ENCODE measurements at regions not wholly inside any gene's neighbourhood (a gene's known extent, or its start where the extent isn't known, plus 50 kb on each side); places are given as distances from the start of the nearest gene placed in this dataset.

- Histone ChIP-seq H3K4me2 (replicated peaks; ENCODE audit: low read depth, low read length, poor library complexity, severe bottlenecking) (no peak overlapping the region), H3K4me1 (ENCODE audit: control insufficient read depth in 2 of 2, insufficient read depth in 2 of 2, low read length in 2 of 2) (no peaks in the 10 kb centered on the region), H2AFZ (ENCODE audit: insufficient read depth, low read depth, low read length, poor library complexity, severe bottlenecking) (no peak overlapping the region), H3K9ac (ENCODE audit: low read length) (no peak overlapping the region), H3K27me3 (replicated peaks in 1 of 4; ENCODE audit: control extremely low read depth in 1 of 4, control insufficient read depth in 3 of 4, insufficient read depth in 4 of 4, low read length in 3 of 4) (no peaks in the 10 kb centered on the region), H4K20me1 (ENCODE audit: control insufficient read depth, insufficient read depth, low read length, poor library complexity, severe bottlenecking) (no peaks in the 10 kb centered on the region), H3K36me3 (replicated peaks in 1 of 2; ENCODE audit: control extremely low read depth in 1 of 2, control insufficient read depth in 1 of 2, extremely low read depth in 1 of 2, insufficient read depth in 2 of 2, low read length in 1 of 2) (no peaks in the 10 kb centered on the region), H3K79me2 (ENCODE audit: control insufficient read depth, insufficient read depth, low read length) (no peaks in the 10 kb centered on the region), H3K27ac (ENCODE audit: low read length in 2 of 2) (no peak overlapping the region), H3K9me3 (ENCODE audit: control extremely low read depth in 1 of 3, control insufficient read depth in 2 of 3, insufficient read depth in 1 of 3, low read length in 2 of 3) (no peaks in the 10 kb centered on the region), H3K4me3 (ENCODE audit: control extremely low read depth in 1 of 5, extremely low read depth in 1 of 5, insufficient read depth in 1 of 5, low read depth in 2 of 5, low read length in 4 of 5) (no peak overlapping the region)
- ChIA-PET CTCF (no interaction called here), POLR2A (no interaction called here)
- no peaks in the 10 kb centered on the region for H3K27me3 Mint-ChIP-seq
- no peak overlapping the region for H3K27ac Mint-ChIP-seq
- intact Hi-C loops (cut with micrococcal nuclease), result no loop called here
- TF ChIP-seq CTCF (IDR thresholded peaks at IDR 0.05) (no peak), EZH2 (IDR thresholded peaks at IDR 0.05; ENCODE audit: borderline replicate concordance, insufficient read depth, low read depth, low read length, poor library complexity, severe bottlenecking) (no peak)
- no peaks in the 10 kb centered on the region for H3K9me3 Mint-ChIP-seq (ENCODE audit: insufficient read depth)
- no peak for DNase-seq
- no peak overlapping the region for H3K4me3 Mint-ChIP-seq
- no peak for ATAC-seq (ENCODE audit: low read depth)
- no peaks in the 10 kb centered on the region for H3K4me1 Mint-ChIP-seq
These were observed 192.6 kb downstream of the ARL6IP6 start for GRCh38 chr2:152910970-152911369.

DNA sequence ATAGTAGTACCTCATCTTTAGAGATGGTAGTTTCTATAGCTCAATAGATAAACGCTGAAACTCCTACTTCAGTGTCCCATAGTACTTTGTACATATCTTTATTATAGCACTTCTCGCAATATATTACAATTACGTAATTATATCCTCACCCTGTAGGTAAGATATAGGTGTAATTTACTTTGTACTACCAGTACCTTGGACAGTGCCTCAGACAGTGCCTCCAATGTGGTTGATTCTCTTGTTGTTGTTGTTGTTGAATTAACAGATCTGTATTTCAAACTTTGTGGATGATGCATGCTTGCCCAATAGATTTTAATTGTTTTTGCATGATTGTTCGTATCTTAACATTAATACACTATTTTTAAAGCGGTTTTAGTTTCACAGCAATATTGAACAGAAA is 188.6 kb downstream of the ARL6IP6 start:
- ATAC-seq (ENCODE audit: low read depth) (no peak), DNase-seq (no peak)
- H3K4me1 Mint-ChIP-seq, result no peaks in the 10 kb centered on the region
- Histone ChIP-seq H3K27me3 (replicated peaks in 1 of 4; ENCODE audit: control extremely low read depth in 1 of 4, control insufficient read depth in 3 of 4, insufficient read depth in 4 of 4, low read length in 3 of 4) (no peaks in the 10 kb centered on the region), H3K4me2 (replicated peaks; ENCODE audit: low read depth, low read length, poor library complexity, severe bottlenecking) (no peak overlapping the region), H3K36me3 (replicated peaks in 1 of 2; ENCODE audit: control extremely low read depth in 1 of 2, control insufficient read depth in 1 of 2, extremely low read depth in 1 of 2, insufficient read depth in 2 of 2, low read length in 1 of 2) (no peaks in the 10 kb centered on the region), H4K20me1 (ENCODE audit: control insufficient read depth, insufficient read depth, low read length, poor library complexity, severe bottlenecking) (no peaks in the 10 kb centered on the region), H3K4me1 (ENCODE audit: control insufficient read depth in 2 of 2, insufficient read depth in 2 of 2, low read length in 2 of 2) (no peaks in the 10 kb centered on the region), H3K79me2 (ENCODE audit: control insufficient read depth, insufficient read depth, low read length) (no peaks in the 10 kb centered on the region), H3K4me3 (ENCODE audit: control extremely low read depth in 1 of 5, extremely low read depth in 1 of 5, insufficient read depth in 1 of 5, low read depth in 2 of 5, low read length in 4 of 5) (no peak overlapping the region), H3K27ac (ENCODE audit: low read length in 2 of 2) (no peak overlapping the region), H2AFZ (ENCODE audit: insufficient read depth, low read depth, low read length, poor library complexity, severe bottlenecking) (no peak overlapping the region), H3K9ac (ENCODE audit: low read length) (no peak overlapping the region), H3K9me3 (ENCODE audit: control extremely low read depth in 1 of 3, control insufficient read depth in 2 of 3, insufficient read depth in 1 of 3, low read length in 2 of 3) (no peaks in the 10 kb centered on the region)
- TF ChIP-seq EZH2 (IDR thresholded peaks at IDR 0.05; ENCODE audit: borderline replicate concordance, insufficient read depth, low read depth, low read length, poor library complexity, severe bottlenecking), result no peak
- no peak for TF ChIP-seq CTCF (IDR thresholded peaks at IDR 0.05)
- no peaks in the 10 kb centered on the region for H3K9me3 Mint-ChIP-seq (ENCODE audit: insufficient read depth)
- no peak overlapping the region for H3K4me3 Mint-ChIP-seq
- no peak overlapping the region for H3K27ac Mint-ChIP-seq
- intact Hi-C loops (cut with micrococcal nuclease), result no loop called here
- H3K27me3 Mint-ChIP-seq, result no peaks in the 10 kb centered on the region
- POLR2A ChIA-PET, result no interaction called here
- CTCF ChIA-PET, result interaction anchor here (1.2 kb wide), 1 partner anchor 12 kb away, joined by 4 read pairs; no protein-coding TSS in a partner anchor
- WGBS (ENCODE audit: insufficient coverage), result 14% methylated on average over 1 of the region's 5 CpGs
